Neural cell (in vitro differentiated cells): ENCODE measurements at regions not wholly inside any gene's neighbourhood (a gene's known extent, or its start where the extent isn't known, plus 50 kb on each side); places are given as distances from the start of the nearest gene placed in this dataset.

ENCODE experiments used
- H2AFZ ChIP-seq: fragments of 200-600, 300-800 bp; sonication (generic), shearing (Covaris generic); 2 replicates; pipeline ENCODE4 v1.6.0; 2014; ENCODE audit warnings: low read depth, mild to moderate bottlenecking, antibody characterized with exemption, low read length, moderate library complexity
- H3F3A ChIP-seq: fragments of 200-600 bp; shearing (Covaris generic); 2 replicates; pipeline ENCODE4 v1.6.1; 2016; ENCODE audit warnings: mild to moderate bottlenecking, moderate library complexity, mixed read lengths, antibody characterized with exemption, low read length; ENCODE audit not compliant: insufficient read depth, poor library complexity, severe bottlenecking
- H3K27ac ChIP-seq: fragments of 200-600, 300-800 bp; sonication (generic), shearing (Covaris generic); 2 replicates; pipeline ENCODE4 v1.5.1; 2014; ENCODE audit warnings: mild to moderate bottlenecking, low read length, moderate library complexity
- H3K27me3 ChIP-seq: fragments of 300-800, 200-600 bp; sonication (generic), shearing (Covaris generic); 2 replicates; pipeline ENCODE4 v1.6.0; 2014; ENCODE audit warnings: mild to moderate bottlenecking, low read depth, low read length, moderate library complexity; ENCODE audit not compliant: insufficient read depth
- H3K36me3 ChIP-seq: fragments of 300-800, 200-600 bp; sonication (generic), shearing (Covaris generic); 2 replicates; pipeline ENCODE4 v1.5.1; 2014; ENCODE audit warnings: mild to moderate bottlenecking, antibody characterized with exemption, low read length, moderate library complexity; ENCODE audit not compliant: insufficient read depth
- H3K4me2 ChIP-seq: fragments of 300-800, 200-600 bp; sonication (generic), shearing (Covaris generic); 2 replicates; pipeline ENCODE4 v1.6.0; 2014; ENCODE audit warnings: mild to moderate bottlenecking, low read length
- H3K4me3 ChIP-seq: fragments of 300-800, 200-600 bp; sonication (generic), shearing (Covaris generic); 2 replicates; pipeline ENCODE4 v1.5.1; 2014; ENCODE audit warnings: mild to moderate bottlenecking, low read length, moderate library complexity
- H3K79me2 ChIP-seq: fragments of 200-600 bp; shearing (Covaris generic); replicated peaks from 2 replicates; pipeline ENCODE4 v1.6.0; 2014; ENCODE audit warnings: mild to moderate bottlenecking, low read length, moderate library complexity; ENCODE audit not compliant: insufficient read depth
- H3K9ac ChIP-seq: fragments of 300-800, 200-600 bp; sonication (generic), shearing (Covaris generic); 2 replicates; pipeline ENCODE4 v1.6.1; 2016; ENCODE audit warnings: mild to moderate bottlenecking, low read length, mixed read lengths
- H3K9me2 ChIP-seq: fragments of 200-600 bp; shearing (Covaris generic); 2 replicates; pipeline ENCODE4 v1.6.1; 2016; ENCODE audit warnings: mild to moderate bottlenecking, low read length, mixed read lengths; ENCODE audit not compliant: insufficient read depth
- H3K9me3 ChIP-seq: fragments of 200-600, 300-800 bp; sonication (generic), shearing (Covaris generic); 2 replicates; pipeline ENCODE4 v1.6.1; 2016; ENCODE audit warnings: mild to moderate bottlenecking, mixed run types, low read length, moderate library complexity, mixed read lengths
- H4K20me1 ChIP-seq: fragments of 200-600 bp; shearing (Covaris generic); 2 replicates; pipeline ENCODE4 v1.6.1; 2016; ENCODE audit warnings: mild to moderate bottlenecking, mixed run types; ENCODE audit not compliant: insufficient read depth
- CTCF ChIP-seq: fragments of 450-650 bp; IDR thresholded peaks from 2 replicates; pipeline ENCODE4 v1.5.1; 2014; ENCODE audit warnings: antibody characterized with exemption, mild to moderate bottlenecking, moderate library complexity; ENCODE audit not compliant: poor library complexity, severe bottlenecking
- EP300 ChIP-seq: fragments of 450-650 bp; conservative IDR thresholded peaks from 2 replicates; pipeline ENCODE4 v1.6.1; 2014; ENCODE audit warnings: antibody characterized with exemption, mild to moderate bottlenecking, moderate library complexity; ENCODE audit not compliant: poor library complexity, severe bottlenecking
- EZH2 ChIP-seq: fragments of 200-600, 300-800 bp; shearing (Covaris generic), sonication (generic); IDR thresholded peaks from 2 replicates; pipeline ENCODE4 v1.6.1; 2014; ENCODE audit warnings: antibody characterized with exemption, low read length, borderline replicate concordance, mild to moderate bottlenecking; ENCODE audit not compliant: insufficient read depth, poor library complexity, severe bottlenecking
- MXI1 ChIP-seq: fragments of 450-650 bp; conservative IDR thresholded peaks from 2 replicates; pipeline ENCODE4 v1.6.1; 2014; ENCODE audit warnings: antibody characterized with exemption, mild to moderate bottlenecking; ENCODE audit not compliant: poor library complexity, severe bottlenecking
- POLR2AphosphoS5 ChIP-seq: IDR thresholded peaks from 2 replicates; pipeline ENCODE4 v1.6.1; 2012
- RAD21 ChIP-seq: fragments of 450-650 bp; conservative IDR thresholded peaks from 2 replicates; pipeline ENCODE4 v1.6.1; 2014; ENCODE audit warnings: antibody characterized with exemption, mild to moderate bottlenecking, moderate library complexity
- REST ChIP-seq: IDR thresholded peaks from 2 replicates; pipeline ENCODE4 v1.6.1; 2012; ENCODE audit warnings: borderline replicate concordance
- SMC3 ChIP-seq: fragments of 450-650 bp; conservative IDR thresholded peaks from 2 replicates; pipeline ENCODE4 v1.6.1; 2014; ENCODE audit warnings: antibody characterized with exemption, mild to moderate bottlenecking, moderate library complexity; ENCODE audit not compliant: poor library complexity
- TAF1 ChIP-seq: IDR thresholded peaks from 2 replicates; pipeline ENCODE4 v1.6.1; 2012; ENCODE audit warnings: low read depth

- Histone ChIP-seq H3K9ac (no peak overlapping the region), H3K9me3 (no peaks in the 10 kb centered on the region), H4K20me1 (no peaks in the 10 kb centered on the region), H3K27ac (no peak overlapping the region), H2AFZ (no peak overlapping the region), H3K36me3 (no peaks in the 10 kb centered on the region), H3K4me2 (no peak overlapping the region), H3K79me2 (no peaks in the 10 kb centered on the region), H3K4me3 (no peak overlapping the region), H3K9me2 (no peaks in the 10 kb centered on the region), H3F3A (no peaks in the 10 kb centered on the region), H3K27me3 (no peaks in the 10 kb centered on the region)
- no peak for TF ChIP-seq TAF1
- no peak for TF ChIP-seq CTCF
- TF ChIP-seq SMC3, result no peak
- TF ChIP-seq EP300, result no peak
- TF ChIP-seq RAD21, result no peak
- TF ChIP-seq MXI1, result no peak
- no peak for TF ChIP-seq EZH2
- TF ChIP-seq REST, result no peak
- TF ChIP-seq POLR2AphosphoS5, result no peak
These were observed 82.2 kb downstream of the ATXN7L3B start for GRCh38 chr12:74619884-74620283.

GRCh38 chr12:74620921-74621320, 83.3 kb downstream of the ATXN7L3B start:
- H3K27me3 ChIP-seq, result no peaks in the 10 kb centered on the region
- no peak overlapping the region for H2AFZ ChIP-seq
- H3K79me2 ChIP-seq, result no peaks in the 10 kb centered on the region
- no peaks in the 10 kb centered on the region for H4K20me1 ChIP-seq
- no peak overlapping the region for H3K4me2 ChIP-seq
- no peaks in the 10 kb centered on the region for H3K9me2 ChIP-seq
- H3F3A ChIP-seq, result no peaks in the 10 kb centered on the region
- no peaks in the 10 kb centered on the region for H3K9me3 ChIP-seq
- no peak overlapping the region for H3K27ac ChIP-seq
- H3K9ac ChIP-seq, result no peak overlapping the region
- no peak for TF ChIP-seq SMC3
- no peak for TF ChIP-seq TAF1
- TF ChIP-seq REST, result no peak
- TF ChIP-seq MXI1, result no peak
- no peak for TF ChIP-seq EZH2
- no peak for TF ChIP-seq RAD21
- TF ChIP-seq EP300, result no peak
- TF ChIP-seq CTCF, result no peak
- TF ChIP-seq POLR2AphosphoS5, result no peak
- no peaks in the 10 kb centered on the region for H3K36me3 ChIP-seq
- H3K4me3 ChIP-seq, result no peak overlapping the region
